ENCODE measurements at regions not wholly inside any gene's neighbourhood (a gene's known extent, or its start where the extent isn't known, plus 50 kb on each side); places are given as distances from the start of the nearest gene placed in this dataset.

GRCh38 chr6:166757232-166758135, 130.4 kb upstream of the RPS6KA2 start:
- Histone ChIP-seq H3F3A (ENCODE audit: low read depth) (no peaks in the 10 kb centered on the region), H2AFZ (ENCODE audit: low read length) (no peak overlapping the region), H3K9ac (ENCODE audit: low read depth, low read length, poor library complexity, severe bottlenecking) (no peak overlapping the region), H3K4me1 (ENCODE audit: insufficient read depth, low read length, poor library complexity, severe bottlenecking) (peaks cover 22% of the 10 kb centered on the region), H3K36me3 (ENCODE audit: insufficient read depth, low read length) (no peaks in the 10 kb centered on the region), H3K27me3 (ENCODE audit: insufficient read depth, low read length, poor library complexity, severe bottlenecking) (no peaks in the 10 kb centered on the region), H3K4me2 (ENCODE audit: low read depth, low read length, poor library complexity, severe bottlenecking) (no peak overlapping the region), H3K9me3 (ENCODE audit: insufficient read depth, low read depth, low read length) (no peaks in the 10 kb centered on the region), H3K9me2 (replicated peaks; ENCODE audit: low read depth, low read length) (no peaks in the 10 kb centered on the region), H4K20me1 (ENCODE audit: insufficient read depth, low read length, poor library complexity, severe bottlenecking) (no peaks in the 10 kb centered on the region), H3K4me3 (ENCODE audit: low read length, poor library complexity, severe bottlenecking) (no peak overlapping the region), H3K79me2 (ENCODE audit: insufficient read depth, low read length) (no peaks in the 10 kb centered on the region)
- TF ChIP-seq EZH2phosphoT487 (IDR thresholded peaks at IDR 0.05; ENCODE audit: borderline replicate concordance) (no peak), CTCF (conservative IDR thresholded peaks at IDR 0.05; ENCODE audit: low read length) (no peak)

GRCh38 chr6:166754218-166755030, 127.4 kb upstream of the RPS6KA2 start:
- Histone ChIP-seq H2AFZ (ENCODE audit: low read length) (no peak overlapping the region), H3F3A (ENCODE audit: low read depth) (no peaks in the 10 kb centered on the region), H3K4me3 (ENCODE audit: low read length, poor library complexity, severe bottlenecking) (no peak overlapping the region), H3K4me2 (ENCODE audit: low read depth, low read length, poor library complexity, severe bottlenecking) (no peak overlapping the region), H3K27me3 (ENCODE audit: insufficient read depth, low read length, poor library complexity, severe bottlenecking) (no peaks in the 10 kb centered on the region), H3K4me1 (ENCODE audit: insufficient read depth, low read length, poor library complexity, severe bottlenecking) (peaks cover 21% of the 10 kb centered on the region), H4K20me1 (ENCODE audit: insufficient read depth, low read length, poor library complexity, severe bottlenecking) (no peaks in the 10 kb centered on the region), H3K9ac (ENCODE audit: low read depth, low read length, poor library complexity, severe bottlenecking) (no peak overlapping the region), H3K9me3 (ENCODE audit: insufficient read depth, low read depth, low read length) (no peaks in the 10 kb centered on the region), H3K36me3 (ENCODE audit: insufficient read depth, low read length) (no peaks in the 10 kb centered on the region), H3K9me2 (replicated peaks; ENCODE audit: low read depth, low read length) (no peaks in the 10 kb centered on the region), H3K79me2 (ENCODE audit: insufficient read depth, low read length) (no peaks in the 10 kb centered on the region)
- no peak for TF ChIP-seq EZH2phosphoT487 (IDR thresholded peaks at IDR 0.05; ENCODE audit: borderline replicate concordance)
- TF ChIP-seq CTCF (conservative IDR thresholded peaks at IDR 0.05; ENCODE audit: low read length): no peak

GRCh38 chr6:166752928-166753721, 126.1 kb upstream of the RPS6KA2 start:
- Histone ChIP-seq H3K9ac (ENCODE audit: low read depth, low read length, poor library complexity, severe bottlenecking) (no peak overlapping the region), H3K36me3 (ENCODE audit: insufficient read depth, low read length) (no peaks in the 10 kb centered on the region), H3K4me3 (ENCODE audit: low read length, poor library complexity, severe bottlenecking) (no peak overlapping the region), H3K79me2 (ENCODE audit: insufficient read depth, low read length) (no peaks in the 10 kb centered on the region), H3K9me2 (replicated peaks; ENCODE audit: low read depth, low read length) (no peaks in the 10 kb centered on the region), H3K9me3 (ENCODE audit: insufficient read depth, low read depth, low read length) (no peaks in the 10 kb centered on the region), H4K20me1 (ENCODE audit: insufficient read depth, low read length, poor library complexity, severe bottlenecking) (no peaks in the 10 kb centered on the region), H3K27me3 (ENCODE audit: insufficient read depth, low read length, poor library complexity, severe bottlenecking) (no peaks in the 10 kb centered on the region), H3K4me2 (ENCODE audit: low read depth, low read length, poor library complexity, severe bottlenecking) (peak overlapping the region; percentile 38), H3K4me1 (ENCODE audit: insufficient read depth, low read length, poor library complexity, severe bottlenecking) (peaks cover 10% of the 10 kb centered on the region), H3F3A (ENCODE audit: low read depth) (no peaks in the 10 kb centered on the region), H2AFZ (ENCODE audit: low read length) (no peak overlapping the region)
- TF ChIP-seq CTCF (conservative IDR thresholded peaks at IDR 0.05; ENCODE audit: low read length) (no peak), EZH2phosphoT487 (IDR thresholded peaks at IDR 0.05; ENCODE audit: borderline replicate concordance) (no peak)

Data from Loucy (cell line).